Activated CD8-positive, alpha-beta memory T cell treated with anti-CD3 and anti-CD28 coated beads, Interleukin-2, amount 50 U/mL, for 4 hours (primary cell): ENCODE measurements at regions not wholly inside any gene's neighbourhood (a gene's known extent, or its start where the extent isn't known, plus 50 kb on each side); places are given as distances from the start of the nearest gene placed in this dataset.
"Not testable (repeated sequence)": the region's sequence is repeated elsewhere in the genome, so short reads cannot be mapped to it uniquely, and the experiment has no call there.

Experiments used
- DNase-seq: peaks from one replicate; pipeline ENCODE4 v3.0.0-alpha.2; 2020

DNA sequence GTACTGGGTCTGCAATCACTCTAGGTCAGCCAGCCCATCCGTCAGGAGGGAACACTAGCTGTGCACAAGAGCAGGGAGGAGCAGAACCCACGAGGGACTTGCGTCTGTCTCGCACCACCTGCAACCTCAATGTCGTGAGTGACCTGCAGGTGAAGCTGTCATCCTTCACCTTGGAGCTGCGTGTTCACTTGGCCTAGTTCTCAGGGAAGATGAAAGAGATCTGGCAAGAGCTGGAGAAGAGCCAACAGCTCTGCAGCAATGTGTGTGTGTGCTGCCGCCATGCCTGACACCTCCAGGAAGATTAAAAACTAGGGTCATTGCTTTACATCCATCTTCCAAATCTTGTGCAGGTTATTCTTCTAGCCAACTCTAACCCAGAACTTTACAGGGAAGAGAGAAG, 117.6 kb upstream of the MRI1 start:
- no peak for DNase-seq

- DNase-seq = no peak
Measured at GRCh38 chr19:13644645-13645044, 119.7 kb upstream of the MRI1 start.

DNA sequence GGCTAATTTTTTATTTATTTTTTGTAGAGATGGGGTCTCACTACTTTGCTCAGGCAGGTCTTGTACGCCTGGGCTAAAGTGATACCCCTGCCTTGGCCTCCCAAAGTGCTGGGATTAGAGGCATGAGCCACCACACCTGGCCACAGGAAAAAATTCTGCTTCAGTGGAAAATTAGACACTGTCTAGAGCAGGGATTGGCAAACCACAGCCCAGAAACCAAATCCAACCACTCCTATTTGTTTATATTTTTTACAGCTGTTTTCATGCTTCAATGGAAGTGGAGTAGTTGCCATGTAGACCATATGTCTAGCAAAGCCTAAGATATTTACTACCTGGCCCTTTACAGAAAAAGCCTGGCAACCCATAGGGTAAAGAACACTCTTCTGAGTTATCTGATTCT, 123.7 kb upstream of the MRI1 start:
- no peak for DNase-seq

GRCh38 chr19:13639342-13639929, 124.9 kb upstream of the MRI1 start:
- no peak for DNase-seq

DNA sequence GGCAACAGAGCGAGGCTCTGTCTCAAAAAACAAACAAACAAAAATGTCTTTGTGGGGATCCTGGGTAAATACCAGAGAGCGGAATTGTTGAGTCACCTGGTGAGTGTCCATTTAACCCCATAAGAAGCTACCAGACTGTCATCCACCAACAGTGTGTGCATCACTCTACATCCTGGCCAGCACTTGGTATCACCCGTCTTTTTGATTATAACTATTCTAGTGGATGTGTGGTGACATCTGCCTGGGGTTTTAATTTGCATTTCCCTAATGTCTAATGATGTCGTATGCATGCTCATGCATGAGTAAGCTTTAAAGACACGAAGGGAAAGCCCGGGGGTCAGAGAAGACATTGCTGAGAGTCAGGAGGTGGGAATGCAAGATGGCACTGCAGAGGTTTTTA, 126.7 kb upstream of the MRI1 start:
- DNase-seq = no peak

DNA sequence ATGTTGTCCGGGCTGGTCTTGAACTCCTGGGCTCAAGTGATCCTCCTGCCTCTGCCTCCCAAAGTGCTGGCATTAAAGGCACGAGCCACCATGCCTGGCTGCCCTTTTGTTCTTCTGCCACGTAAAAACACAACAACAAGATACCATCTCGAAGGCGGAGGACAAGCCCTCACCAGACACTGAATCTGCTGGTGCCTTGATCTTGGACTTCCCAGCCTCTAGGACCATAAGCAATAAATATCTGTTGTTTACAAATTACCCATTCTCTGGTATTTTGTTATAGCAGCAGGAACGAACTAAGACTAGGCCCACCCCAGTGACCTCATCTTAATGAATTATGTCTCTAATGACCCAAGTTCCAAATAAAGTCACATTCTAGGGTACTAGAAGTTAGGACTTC, 128.4 kb upstream of the CACNA1A start:
- no peak for DNase-seq

- DNase-seq = no peak
Measured at GRCh38 chr19:13633522-13633922, 127.2 kb upstream of the CACNA1A start.

GRCh38 chr19:13633109-13633508, 126.8 kb upstream of the CACNA1A start:
- no peak for DNase-seq

DNA sequence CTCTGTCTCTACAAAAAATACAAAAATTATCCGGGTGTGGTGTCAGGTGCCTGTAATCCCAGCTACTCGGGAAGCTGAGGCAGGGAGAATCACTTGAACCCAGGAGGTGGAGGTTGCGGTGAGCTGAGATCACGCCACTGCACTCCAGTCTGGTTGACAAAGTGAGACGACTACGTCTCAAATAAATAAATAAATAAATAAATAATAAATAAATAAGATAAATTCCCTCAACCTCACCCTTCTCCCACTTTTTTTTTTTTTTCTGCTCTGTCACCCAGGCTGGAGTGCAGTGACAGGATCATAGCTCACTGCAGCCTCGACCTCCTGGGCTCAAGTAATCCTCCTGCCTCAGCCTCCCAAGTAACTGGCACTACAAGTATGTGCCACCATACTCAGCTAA, 125.9 kb upstream of the CACNA1A start:
- not testable (repeated sequence) for DNase-seq

DNA sequence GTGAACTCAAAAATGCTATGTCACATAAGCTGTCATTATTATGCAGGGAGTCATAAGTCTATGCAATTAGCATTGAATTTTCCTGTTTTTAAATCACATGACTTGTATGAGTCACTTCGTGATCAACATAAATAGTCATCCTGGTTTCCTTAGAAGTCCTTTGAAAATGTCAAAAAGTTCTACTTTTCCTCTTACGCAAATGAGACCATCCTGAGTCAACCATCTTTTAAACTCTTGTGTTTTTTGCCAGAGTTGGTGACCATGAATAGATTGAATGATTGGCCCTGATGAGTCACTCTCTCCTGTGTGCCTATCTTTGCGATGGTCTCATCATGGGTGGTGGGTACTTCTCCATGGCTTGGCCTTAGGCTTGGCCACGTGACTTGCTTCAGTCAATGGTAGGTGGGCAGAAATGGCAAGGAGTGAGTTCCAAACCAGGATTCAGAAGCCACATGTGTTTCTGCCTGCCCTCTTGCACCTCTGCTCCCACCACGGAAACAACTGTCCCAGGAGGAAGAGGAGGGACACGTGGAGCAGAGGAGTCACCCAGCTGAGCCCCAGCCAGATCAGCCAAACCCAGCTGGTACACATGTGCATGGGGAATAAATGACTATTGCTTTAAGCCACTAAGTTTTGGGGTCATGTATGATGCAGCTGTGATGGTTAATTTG, 123.5 kb upstream of the CACNA1A start:
- no peak for DNase-seq

GRCh38 chr19:13627531-13627930, 121.3 kb upstream of the CACNA1A start:
- DNase-seq = no peak

GRCh38 chr19:13623716-13624710, 117.7 kb upstream of the CACNA1A start:
- no peak for DNase-seq

GRCh38 chr19:13622766-13623715, 116.8 kb upstream of the CACNA1A start:
- no peak for DNase-seq

GRCh38 chr19:13621413-13621812, 115.1 kb upstream of the CACNA1A start:
- peak; percentile 26 for DNase-seq

DNA sequence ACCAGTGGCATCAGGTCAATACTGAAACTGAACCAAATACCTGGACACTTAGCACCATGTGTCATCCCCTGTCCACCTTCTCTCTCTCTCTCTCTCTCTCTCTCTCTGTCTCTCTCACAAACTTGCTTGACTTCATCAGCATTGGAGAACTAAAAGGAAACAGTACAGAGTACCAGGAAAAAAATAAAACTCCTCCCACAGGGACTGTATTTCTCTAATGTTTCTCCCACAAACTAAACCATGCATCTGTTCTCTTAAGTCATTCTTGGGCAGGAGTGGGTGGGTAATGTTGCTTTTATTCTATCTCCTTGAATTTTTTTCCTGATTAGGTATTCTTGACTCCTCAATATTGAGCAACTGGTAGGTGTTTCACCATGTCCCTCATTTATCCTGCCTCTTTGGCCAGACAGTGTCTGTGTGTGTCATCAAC, 112.9 kb upstream of the CACNA1A start:
- DNase-seq = no peak

DNA sequence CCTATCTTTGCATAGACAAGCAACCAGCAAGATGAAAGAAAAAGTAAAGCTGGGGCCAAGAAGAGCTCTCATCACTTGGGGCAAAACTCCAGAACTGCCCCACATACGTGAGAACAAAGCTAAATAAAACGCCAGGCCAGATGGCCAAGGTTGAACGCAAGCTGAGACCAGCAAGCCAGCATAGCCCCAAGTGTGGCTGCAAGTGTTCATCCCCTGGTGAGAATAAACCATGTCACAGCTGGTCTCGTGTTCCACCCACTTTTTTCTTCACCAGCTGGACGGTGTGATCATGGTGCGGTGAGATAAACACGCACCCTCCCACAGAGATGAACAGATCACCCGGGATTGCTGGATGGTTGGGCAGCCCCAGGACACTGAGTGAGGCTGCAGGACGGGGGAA, 109.6 kb upstream of the CACNA1A start:
- DNase-seq = no peak

- DNase-seq = no peak
Measured at GRCh38 chr19:13613447-13613846, 107.2 kb upstream of the CACNA1A start.

- DNase-seq = no peak
Measured at GRCh38 chr19:13611596-13611995, 105.3 kb upstream of the CACNA1A start.

DNA sequence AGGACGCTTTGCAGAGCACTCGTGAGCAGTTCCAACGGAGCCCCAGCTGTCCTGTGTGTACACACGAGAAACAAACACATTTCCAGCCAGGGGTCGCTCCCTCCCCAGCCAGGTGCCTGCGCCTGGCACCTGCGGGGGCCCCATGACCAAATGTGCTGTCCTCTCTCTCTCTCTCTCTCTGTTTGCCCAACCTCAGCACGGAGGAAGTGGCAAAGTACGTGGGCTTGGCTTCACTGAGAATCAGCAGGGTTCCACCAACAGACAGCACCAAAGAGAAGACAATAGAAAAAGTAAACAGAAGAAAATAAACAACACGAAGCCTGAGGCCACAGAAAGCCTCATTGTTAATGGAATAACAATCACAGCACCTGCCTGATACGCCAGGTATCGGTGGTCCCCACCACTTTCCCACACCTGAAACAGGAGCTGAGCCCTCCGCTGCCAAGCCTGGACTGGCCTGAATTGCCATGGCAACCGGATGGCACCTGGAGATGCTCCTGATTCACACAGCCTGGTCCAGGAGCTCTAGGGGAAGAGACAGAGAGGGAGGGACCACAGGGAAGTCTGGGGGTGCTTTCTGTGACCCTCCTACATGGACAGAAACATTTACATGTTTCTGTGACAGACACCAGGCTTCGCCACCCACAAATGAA, 103.9 kb upstream of the CACNA1A start:
- DNase-seq = no peak

- no peak for DNase-seq
Measured at GRCh38 chr19:13606156-13606555, 99.9 kb upstream of the CACNA1A start.

GRCh38 chr19:13604902-13605586, 98.8 kb upstream of the CACNA1A start:
- DNase-seq = no peak
